ENCODE measurements at regions not wholly inside any gene's neighbourhood (a gene's known extent, or its start where the extent isn't known, plus 50 kb on each side); places are given as distances from the start of the nearest gene placed in this dataset.

GRCh38 chr4:139606579-139607501 lies 50.8 kb upstream of the SETD7 start:
- Mint-ChIP-seq H3K4me1 (ENCODE audit: low read depth) (peaks cover 15% of the 10 kb centered on the region), H3K27me3 (peaks cover 18% of the 10 kb centered on the region), H3K9me3 (no peaks in the 10 kb centered on the region), H3K36me3 (ENCODE audit: low read depth) (no peaks in the 10 kb centered on the region), H3K27ac (no peak overlapping the region), H3K4me3 (peak overlapping the region; percentile 74)
- ChIA-PET CTCF (interaction anchor here (0.6 to 1.9 kb wide), 2 partner anchors 25 to 45 kb away, joined by 3 to 7 read pairs; no protein-coding TSS in a partner anchor), POLR2A (interaction anchor here (1.3 to 1.5 kb wide), 2 partner anchors 50 to 154 kb away, joined by 4 to 8 read pairs; partner anchors contain the start of gene SETD7)
- peaks cover 12% of the 10 kb centered on the region for H3K4me1 ChIP-seq (ENCODE audit: insufficient read depth, low read length)
- H3K27ac ChIP-seq (ENCODE audit: low read depth in 1 of 2, low read length in 2 of 2) = no peak overlapping the region
- DNase-seq (peak in 3 of 14 experiments; percentile 11 to 23 (median 16)), ATAC-seq (ENCODE audit: poor library complexity) (peak; percentile 41)
- peak overlapping the region; percentile 30 for H3K4me3 ChIP-seq (ENCODE audit: low read length)
- TF ChIP-seq CTCF (IDR thresholded peaks at IDR 0.05) = no peak
- no peaks in the 10 kb centered on the region for H3K27me3 ChIP-seq (ENCODE audit: control insufficient read depth in 1 of 2, insufficient read depth in 2 of 2, low read length in 2 of 2)
- intact Hi-C loops (cut with DNase I, micrococcal nuclease) = loop anchor here in 1 of 2 experiments (10.0 kb wide), 1 partner anchor 158 kb away; no protein-coding TSS in a partner anchor
- no peaks in the 10 kb centered on the region for H3K36me3 ChIP-seq (ENCODE audit: insufficient read depth, low read length)
- no peaks in the 10 kb centered on the region for H3K9me3 ChIP-seq (ENCODE audit: control insufficient read depth in 1 of 2, insufficient read depth in 1 of 2, low read length in 2 of 2)

DNA sequence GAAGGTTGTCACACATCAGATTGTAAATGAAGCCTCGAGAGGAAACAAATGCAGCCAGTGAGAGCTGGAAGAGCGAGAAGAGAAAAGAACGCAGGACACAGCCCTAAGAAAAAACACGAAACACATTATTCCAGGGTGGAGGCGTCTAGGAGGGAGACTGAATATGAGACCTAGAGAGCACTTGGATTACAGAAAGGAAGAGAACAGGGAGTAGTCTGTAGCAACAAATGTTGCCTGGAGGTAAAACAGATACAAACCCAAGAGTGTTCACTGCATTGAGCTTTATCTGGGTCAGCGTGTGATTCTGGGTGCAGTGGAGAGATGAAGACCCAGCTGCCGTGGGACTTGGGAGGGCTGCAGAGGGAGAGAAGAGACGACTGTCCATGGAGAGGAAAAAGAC lies 50.1 kb upstream of the SETD7 start:
- TF ChIP-seq CTCF (IDR thresholded peaks at IDR 0.05) = no peak
- Histone ChIP-seq H3K36me3 (ENCODE audit: insufficient read depth, low read length) (no peaks in the 10 kb centered on the region), H3K27ac (ENCODE audit: low read depth in 1 of 2, low read length in 2 of 2) (no peak overlapping the region), H3K9me3 (ENCODE audit: control insufficient read depth in 1 of 2, insufficient read depth in 1 of 2, low read length in 2 of 2) (no peaks in the 10 kb centered on the region), H3K4me3 (ENCODE audit: low read length) (peak overlapping the region; percentile 30), H3K4me1 (ENCODE audit: insufficient read depth, low read length) (peaks cover 12% of the 10 kb centered on the region), H3K27me3 (ENCODE audit: control insufficient read depth in 1 of 2, insufficient read depth in 2 of 2, low read length in 2 of 2) (no peaks in the 10 kb centered on the region)
- H3K4me1 Mint-ChIP-seq (ENCODE audit: low read depth) = peaks cover 15% of the 10 kb centered on the region
- intact Hi-C loops (cut with DNase I, micrococcal nuclease) = loop anchor here in 1 of 2 experiments (10.0 kb wide), 1 partner anchor 159 kb away; no protein-coding TSS in a partner anchor
- POLR2A ChIA-PET = interaction anchor here (1.3 to 1.5 kb wide), 2 partner anchors 50 to 153 kb away, joined by 4 to 8 read pairs; partner anchors contain the start of gene SETD7
- ATAC-seq (ENCODE audit: poor library complexity) (no peak), DNase-seq (no peak)
- no peaks in the 10 kb centered on the region for H3K9me3 Mint-ChIP-seq
- H3K36me3 Mint-ChIP-seq (ENCODE audit: low read depth) = no peaks in the 10 kb centered on the region
- CTCF ChIA-PET = interaction anchor here (1.2 to 1.9 kb wide), 2 partner anchors 14 to 46 kb away, joined by 3 to 7 read pairs; no protein-coding TSS in a partner anchor
- peaks cover 18% of the 10 kb centered on the region for H3K27me3 Mint-ChIP-seq
- no peak overlapping the region for H3K27ac Mint-ChIP-seq
- H3K4me3 Mint-ChIP-seq = peak overlapping the region; percentile 74

Data from CD4-positive, alpha-beta T cell (primary cell).